ENCODE measurements at regions not wholly inside any gene's neighbourhood (a gene's known extent, or its start where the extent isn't known, plus 50 kb on each side); places are given as distances from the start of the nearest gene placed in this dataset.

- no peak for DNase-seq (ENCODE audit: low read depth)
- H3K4me3 ChIP-seq (ENCODE audit: low read depth, low read length), result no peak overlapping the region
These were observed 438.7 kb upstream of the PROK2 start for GRCh38 chr3:72223628-72224027.

DNA sequence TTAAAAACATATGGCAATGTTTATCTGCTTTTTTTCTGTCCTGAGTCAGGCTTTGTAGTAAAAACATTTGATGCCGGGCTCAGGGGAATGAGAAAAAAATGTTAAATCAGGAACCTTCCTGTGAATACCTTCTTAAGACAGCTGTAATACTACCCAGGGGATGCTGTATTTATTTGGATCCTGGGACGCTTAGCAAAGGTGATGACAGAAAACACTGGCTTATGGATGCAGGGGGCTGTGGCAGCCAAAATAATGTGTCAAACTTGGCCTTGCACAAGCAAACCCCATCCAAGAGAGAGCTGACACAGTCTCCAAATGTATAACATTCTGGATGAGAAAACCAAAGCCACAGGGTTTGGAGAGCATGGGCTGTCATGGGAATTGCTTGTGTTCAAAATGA lies 438.2 kb upstream of the PROK2 start:
- no peak overlapping the region for H3K4me3 ChIP-seq (ENCODE audit: low read depth, low read length)
- DNase-seq (ENCODE audit: low read depth), result peak; percentile 96

GRCh38 chr3:72222410-72222809 lies 437.5 kb upstream of the PROK2 start:
- no peak overlapping the region for H3K4me3 ChIP-seq (ENCODE audit: low read depth, low read length)
- DNase-seq (ENCODE audit: low read depth), result no peak

- no peak overlapping the region for H3K4me3 ChIP-seq (ENCODE audit: low read depth, low read length)
- DNase-seq (ENCODE audit: low read depth), result no peak
These were observed 436.0 kb upstream of the PROK2 start for GRCh38 chr3:72220946-72221345.

DNA sequence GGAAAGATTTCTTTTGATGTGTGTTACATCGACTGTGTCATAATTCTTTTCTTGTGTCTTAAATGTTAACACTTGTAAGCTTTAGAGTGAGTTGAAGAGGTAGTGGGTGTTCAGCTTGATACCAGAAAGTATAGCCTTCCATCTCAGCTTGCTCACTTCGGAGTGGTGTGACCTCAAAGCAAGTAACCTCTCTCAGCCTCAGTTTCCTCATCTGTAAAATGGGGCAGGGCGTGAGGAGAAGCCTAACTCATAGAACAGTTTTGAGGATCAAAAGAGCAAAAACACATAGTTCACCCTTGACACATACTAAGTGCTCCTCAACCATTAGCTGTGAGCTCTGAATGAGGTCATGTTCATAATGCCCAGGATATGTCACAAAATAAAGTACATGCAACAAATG lies 434.8 kb upstream of the PROK2 start:
- no peak overlapping the region for H3K4me3 ChIP-seq (ENCODE audit: low read depth, low read length)
- DNase-seq (ENCODE audit: low read depth), result no peak

DNA sequence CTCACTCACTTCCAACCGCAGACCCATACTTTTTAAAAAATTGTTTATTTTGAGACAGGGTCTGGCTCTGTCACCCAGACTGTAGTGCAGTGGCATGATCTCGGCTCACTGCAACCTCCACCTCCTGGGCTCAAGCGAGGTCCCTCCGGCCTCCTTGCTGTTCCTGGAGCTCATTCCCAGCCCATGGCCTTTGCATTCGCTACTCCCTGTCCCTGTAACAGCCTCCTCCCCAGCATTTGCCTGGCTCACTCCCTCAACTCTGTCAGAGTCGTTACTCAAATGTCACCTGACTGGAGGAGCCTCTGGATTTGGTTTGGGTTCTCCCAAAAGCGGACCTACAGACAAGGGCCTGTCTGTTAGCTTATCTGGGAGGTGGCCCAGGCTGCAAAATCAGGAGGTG lies 432.6 kb upstream of the PROK2 start:
- no peak for DNase-seq (ENCODE audit: low read depth)
- H3K4me3 ChIP-seq (ENCODE audit: low read depth, low read length), result no peak overlapping the region

GRCh38 chr3:72214066-72214951 lies 429.4 kb upstream of the PROK2 start:
- H3K4me3 ChIP-seq (ENCODE audit: low read depth, low read length), result no peak overlapping the region
- DNase-seq (ENCODE audit: low read depth), result no peak

DNA sequence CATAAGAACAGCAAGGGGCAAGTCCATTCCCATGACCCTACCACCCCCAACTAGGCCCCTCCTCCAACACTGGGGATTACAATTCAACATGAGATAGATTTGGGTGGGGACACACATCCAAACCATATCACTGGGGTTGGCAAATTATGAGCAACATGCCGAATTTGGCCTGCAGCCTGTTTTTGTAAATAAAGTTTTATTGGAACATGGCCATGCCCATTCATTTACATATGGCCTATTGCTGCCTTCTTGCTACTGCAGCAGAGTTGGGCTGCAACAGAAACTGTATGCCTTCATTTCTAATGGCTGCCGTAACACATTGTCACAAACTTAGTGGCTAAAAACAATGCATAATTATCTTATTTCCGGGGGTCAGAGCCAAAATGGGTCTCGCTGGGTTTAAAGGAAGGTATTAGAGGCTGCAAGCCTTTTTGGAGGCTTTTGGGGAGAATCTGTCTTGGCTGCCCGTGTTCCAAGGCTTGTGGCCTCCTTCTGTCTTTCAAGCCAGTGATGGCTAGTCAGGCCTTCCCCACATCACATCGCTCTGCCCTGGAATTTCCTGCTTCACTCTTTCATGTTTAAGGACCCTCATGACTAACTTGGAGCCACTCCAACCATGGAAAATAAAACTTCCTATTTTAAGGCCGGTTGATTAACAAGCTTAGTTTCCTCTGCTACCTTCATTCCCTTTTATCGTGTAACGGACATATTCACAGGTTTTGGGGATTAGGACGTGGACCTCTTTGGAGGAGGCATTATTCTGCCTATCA lies 428.5 kb upstream of the PROK2 start:
- no peak for DNase-seq (ENCODE audit: low read depth)
- H3K4me3 ChIP-seq (ENCODE audit: low read depth, low read length), result no peak overlapping the region

- no peak overlapping the region for H3K4me3 ChIP-seq (ENCODE audit: low read depth, low read length)
- no peak for DNase-seq (ENCODE audit: low read depth)
These were observed 427.4 kb upstream of the PROK2 start for GRCh38 chr3:72212396-72212795.

GRCh38 chr3:72210261-72210660 lies 425.3 kb upstream of the PROK2 start:
- DNase-seq (ENCODE audit: low read depth), result no peak
- H3K4me3 ChIP-seq (ENCODE audit: low read depth, low read length), result no peak overlapping the region

GRCh38 chr3:72205297-72205826 lies 420.4 kb upstream of the PROK2 start:
- H3K4me3 ChIP-seq (ENCODE audit: low read depth, low read length), result no peak overlapping the region
- no peak for DNase-seq (ENCODE audit: low read depth)

DNA sequence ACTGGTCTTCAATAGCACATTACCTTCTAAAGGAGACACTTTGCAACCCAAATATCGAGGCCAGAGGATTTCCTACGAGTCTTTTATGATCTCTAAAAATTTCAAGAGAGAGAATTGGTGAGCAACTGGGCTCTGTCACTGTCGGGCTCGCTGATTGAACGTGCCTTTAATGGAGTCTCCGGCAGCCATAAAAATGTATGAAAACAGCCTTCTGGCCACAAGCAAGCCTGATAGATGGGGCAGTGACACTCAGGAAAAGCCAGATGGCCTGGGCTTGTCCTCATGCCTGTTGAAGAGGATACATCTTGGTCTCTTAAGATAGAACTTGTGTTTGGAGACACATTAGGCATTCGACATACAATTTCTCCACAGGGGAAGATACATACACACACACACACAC lies 419.5 kb upstream of the PROK2 start:
- no peak overlapping the region for H3K4me3 ChIP-seq (ENCODE audit: low read depth, low read length)
- DNase-seq (ENCODE audit: low read depth), result no peak

GRCh38 chr3:72203613-72204349 lies 418.8 kb upstream of the PROK2 start:
- H3K4me3 ChIP-seq (ENCODE audit: low read depth, low read length), result no peak overlapping the region
- no peak for DNase-seq (ENCODE audit: low read depth)

DNA sequence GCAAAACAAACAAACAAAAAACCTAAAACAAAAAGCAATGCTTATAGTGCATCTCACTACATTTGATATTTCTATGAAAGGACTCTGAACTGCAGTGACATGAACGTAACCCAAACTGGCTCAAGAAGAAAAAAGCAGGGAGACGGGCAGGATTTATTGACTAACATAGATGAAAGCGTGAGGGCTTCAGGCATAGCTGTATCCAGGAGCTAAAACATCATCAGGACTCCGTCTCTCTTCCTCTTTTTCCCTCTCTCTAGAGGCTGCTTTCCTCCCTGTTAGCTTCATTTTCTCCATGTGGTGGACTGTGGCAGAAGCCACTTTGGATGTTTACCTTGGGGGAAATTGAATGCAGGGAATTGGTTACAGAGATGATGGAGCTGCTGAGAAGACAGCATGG lies 418.2 kb upstream of the PROK2 start:
- DNase-seq (ENCODE audit: low read depth), result no peak
- H3K4me3 ChIP-seq (ENCODE audit: low read depth, low read length), result no peak overlapping the region

GRCh38 chr3:72200332-72200731 lies 415.4 kb upstream of the PROK2 start:
- H3K4me3 ChIP-seq (ENCODE audit: low read depth, low read length), result no peak overlapping the region

GRCh38 chr3:72199530-72199929 lies 414.6 kb upstream of the PROK2 start:
- no peak overlapping the region for H3K4me3 ChIP-seq (ENCODE audit: low read depth, low read length)
- no peak for DNase-seq (ENCODE audit: low read depth)

More at GRCh38 chr3:72200332-72200731, 415.4 kb upstream of the PROK2 start:
- DNase-seq (ENCODE audit: low read depth), result no peak

DNA sequence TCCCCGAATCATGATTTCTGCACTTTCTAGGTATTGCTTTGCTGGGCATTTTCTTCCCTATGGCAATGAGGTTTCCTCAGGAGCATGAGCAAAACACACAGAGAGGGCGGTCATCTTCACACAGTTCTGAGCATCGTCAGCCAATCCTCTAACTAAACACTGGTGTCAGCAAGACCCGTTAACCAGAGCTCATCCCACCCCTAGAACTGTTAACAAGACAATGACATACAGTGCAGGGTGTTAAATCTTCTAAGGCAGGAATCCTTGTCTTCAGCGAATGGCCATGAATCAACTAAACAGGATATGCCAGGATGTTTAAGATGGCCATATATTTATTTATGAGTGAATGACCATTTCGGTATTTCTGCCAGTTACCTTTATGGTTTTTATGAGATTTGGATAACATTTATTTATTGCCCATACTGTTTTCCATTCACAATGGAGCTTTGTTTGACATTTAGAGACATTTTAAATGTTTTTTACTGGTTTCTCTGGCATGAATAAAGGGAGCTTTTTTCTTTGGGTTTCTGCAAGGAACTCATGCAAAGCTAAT lies 411.5 kb upstream of the PROK2 start:
- no peak overlapping the region for H3K4me3 ChIP-seq (ENCODE audit: low read depth, low read length)
- no peak for DNase-seq (ENCODE audit: low read depth)

DNA sequence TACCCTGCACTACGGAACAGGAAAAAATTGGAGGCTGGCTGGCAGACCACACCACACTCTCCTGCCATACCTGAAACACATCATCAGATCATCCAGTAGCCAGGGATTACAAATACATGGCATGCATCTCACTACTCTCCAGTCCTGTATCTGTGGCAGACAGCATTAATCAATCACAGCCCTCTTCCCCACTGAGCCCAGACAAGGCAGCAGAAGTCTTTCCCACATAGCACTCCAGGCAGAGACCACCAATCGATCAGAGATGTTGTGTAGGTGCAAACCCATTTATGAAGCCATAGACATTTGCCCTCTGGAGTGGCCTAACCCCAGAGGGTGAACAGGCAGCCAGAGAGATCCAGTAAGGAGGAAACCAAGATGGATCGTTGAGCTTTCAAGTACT lies 410.9 kb upstream of the PROK2 start:
- H3K4me3 ChIP-seq (ENCODE audit: low read depth, low read length), result no peak overlapping the region
- DNase-seq (ENCODE audit: low read depth), result no peak

- no peak for DNase-seq (ENCODE audit: low read depth)
- H3K4me3 ChIP-seq (ENCODE audit: low read depth, low read length), result no peak overlapping the region
These were observed 409.5 kb upstream of the PROK2 start for GRCh38 chr3:72194458-72194857.
